IPS-18c (cell line): ENCODE measurements at regions not wholly inside any gene's neighbourhood (a gene's known extent, or its start where the extent isn't known, plus 50 kb on each side); places are given as distances from the start of the nearest gene placed in this dataset.

Experiments
- H3K4me3 ChIP-seq: 2 replicates; pipeline ENCODE4 v1.7.0; 2013; ENCODE audit warnings: low read depth, mild to moderate bottlenecking, low read length, moderate library complexity; ENCODE audit not compliant: insufficient read depth
- H3K9me3 ChIP-seq: one replicate; pipeline ENCODE4 v1.6.1; 2013; ENCODE audit warnings: mild to moderate bottlenecking, low read length, moderate library complexity; ENCODE audit not compliant: control insufficient read depth, insufficient read depth

- peak overlapping the region; percentile 28; the same call in 1 of the 2 replicates for H3K4me3 ChIP-seq
- peaks cover 27% of the 10 kb centered on the region for H3K9me3 ChIP-seq
Observed at GRCh38 chr22:47920380-47920959, 1158.0 kb downstream of the TBC1D22A start.

DNA sequence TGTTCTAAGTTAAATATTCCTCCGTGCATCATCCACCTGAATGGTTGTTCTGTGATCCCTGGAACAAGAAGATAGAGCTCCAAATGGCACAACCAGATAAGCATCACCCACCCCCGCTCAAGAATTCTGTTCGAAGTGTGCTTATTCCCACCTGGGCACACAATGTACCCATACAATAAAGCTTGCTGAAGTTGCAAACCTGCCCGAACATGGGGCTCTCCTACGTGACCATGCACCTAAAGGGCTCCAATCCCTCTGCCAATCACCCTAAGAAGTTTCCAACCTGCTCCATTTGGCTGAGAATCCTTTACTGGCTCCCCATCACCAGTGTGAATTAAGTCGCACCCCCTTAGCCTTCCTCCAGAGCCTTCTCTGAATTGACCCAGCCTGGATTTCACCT, 1157.4 kb downstream of the TBC1D22A start:
- H3K9me3 ChIP-seq: peaks cover 26% of the 10 kb centered on the region
- no peak overlapping the region for H3K4me3 ChIP-seq

- Histone ChIP-seq H3K9me3 (peaks cover 21% of the 10 kb centered on the region), H3K4me3 (no peak overlapping the region)
Observed at GRCh38 chr22:47919001-47919441, 1156.6 kb downstream of the TBC1D22A start.

DNA sequence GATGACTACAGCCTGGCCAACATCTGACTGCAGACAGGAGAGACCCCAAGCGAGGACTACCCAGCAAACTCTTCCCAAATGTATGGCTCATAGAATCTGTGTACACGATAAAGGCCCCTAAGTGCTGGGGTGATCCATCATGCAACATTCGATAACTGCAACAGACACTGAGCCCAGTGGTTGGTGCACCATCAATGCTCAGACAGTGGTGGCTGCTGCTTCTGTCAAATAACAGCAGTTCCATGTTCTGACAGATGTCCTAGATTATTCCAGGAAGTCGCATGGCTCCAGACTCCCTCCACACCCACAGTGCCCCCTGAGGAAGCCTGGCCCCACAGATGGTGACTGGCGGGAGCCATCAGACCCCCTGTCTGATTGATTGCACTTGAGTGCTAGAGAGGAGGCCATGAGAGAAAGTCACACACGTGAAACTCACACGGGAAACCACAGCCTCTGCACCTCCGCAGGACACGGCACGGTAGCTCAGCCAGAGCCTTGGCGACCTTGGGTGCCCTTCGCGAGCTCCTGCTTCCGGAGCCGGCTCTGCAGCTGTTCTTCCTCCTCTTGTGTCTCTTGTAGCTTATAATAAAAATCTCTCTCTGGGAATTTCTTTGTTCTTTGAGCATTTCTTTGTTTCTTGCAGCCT, 1155.9 kb downstream of the TBC1D22A start:
- H3K4me3 ChIP-seq: no peak overlapping the region
- H3K9me3 ChIP-seq: peaks cover 21% of the 10 kb centered on the region

DNA sequence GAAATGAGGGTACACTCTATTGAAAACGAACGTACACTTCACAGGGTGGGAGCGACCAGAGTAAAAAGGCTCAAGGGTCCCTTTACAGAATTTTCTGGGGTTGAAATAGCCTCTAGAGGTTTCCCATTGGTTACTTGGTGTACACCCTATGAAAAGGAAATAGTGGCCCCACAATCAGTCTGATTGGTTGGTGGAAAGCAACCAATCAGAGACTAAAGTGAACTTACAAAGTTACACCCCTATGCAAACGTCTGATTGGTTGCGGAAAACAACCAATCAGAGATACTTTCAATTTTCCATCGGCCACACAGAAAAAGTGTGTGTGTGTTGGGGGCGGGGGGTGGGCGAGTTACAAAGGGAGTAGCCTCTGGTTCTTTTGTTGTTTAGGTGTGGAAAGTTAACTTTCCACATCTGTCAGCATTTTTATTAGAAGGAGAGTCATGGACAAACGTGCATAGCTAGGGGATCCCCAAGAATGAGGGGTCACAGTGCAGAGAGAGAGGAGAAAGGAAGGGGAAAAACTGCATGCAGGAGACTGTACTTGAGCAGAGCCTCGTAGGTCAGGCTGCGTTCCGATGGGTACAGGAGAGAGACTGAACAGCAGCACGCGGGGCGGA, 1152.1 kb downstream of the TBC1D22A start:
- H3K4me3 ChIP-seq: no peak overlapping the region
- H3K9me3 ChIP-seq: peaks cover 4% of the 10 kb centered on the region

DNA sequence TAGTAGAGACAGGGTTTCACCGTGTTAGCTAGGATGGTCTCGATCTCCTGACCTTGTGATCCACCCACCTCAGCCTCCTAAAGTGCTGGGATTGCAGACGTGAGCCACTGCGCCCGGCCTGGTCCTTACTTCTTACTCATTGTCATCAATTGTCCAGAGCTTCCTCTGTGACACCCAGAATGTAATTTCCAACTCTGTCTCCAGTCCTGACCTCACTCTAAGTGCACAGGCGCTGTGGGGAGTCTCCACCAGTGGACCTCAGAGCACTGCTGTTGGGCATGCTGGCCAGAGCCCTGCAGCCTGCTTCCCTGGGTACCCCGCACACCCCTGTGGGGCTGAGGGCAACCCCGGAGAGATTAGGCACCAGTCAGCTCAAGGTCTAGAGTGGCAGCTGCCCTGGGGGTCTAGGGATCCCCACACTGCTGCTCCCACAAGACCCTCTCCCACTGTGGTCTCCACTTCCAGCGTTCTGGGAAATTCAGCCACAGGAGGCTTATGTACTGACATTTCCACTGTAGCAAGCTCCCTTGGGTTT, 1140.3 kb downstream of the TBC1D22A start:
- peaks cover 21% of the 10 kb centered on the region for H3K9me3 ChIP-seq

GRCh38 chr22:47901911-47902310, 1139.5 kb downstream of the TBC1D22A start:
- peaks cover 21% of the 10 kb centered on the region for H3K9me3 ChIP-seq
- no peak overlapping the region for H3K4me3 ChIP-seq

More for the DNA sequence above, 1140.3 kb downstream of the TBC1D22A start:
- H3K4me3 ChIP-seq: no peak overlapping the region

DNA sequence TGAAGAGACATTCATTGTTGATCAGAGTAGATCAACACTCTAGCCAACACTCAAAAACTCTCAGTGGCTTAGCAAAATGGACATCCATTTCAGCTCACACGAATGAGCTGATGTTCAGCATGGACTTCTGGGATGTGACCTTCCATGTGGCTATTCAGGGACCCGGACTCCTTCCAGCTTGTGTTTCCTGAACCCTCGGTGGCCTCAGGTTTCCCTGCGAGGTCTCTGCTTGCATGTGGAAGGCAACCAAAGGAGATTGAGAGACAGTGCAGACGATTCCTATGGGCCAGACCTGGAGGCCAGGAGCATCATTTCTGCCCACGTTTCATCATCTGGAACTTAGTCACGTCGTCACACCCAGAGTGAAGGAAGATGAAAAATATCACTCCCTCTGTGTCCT, 1137.4 kb downstream of the TBC1D22A start:
- Histone ChIP-seq H3K9me3 (peaks cover 15% of the 10 kb centered on the region), H3K4me3 (no peak overlapping the region)

DNA sequence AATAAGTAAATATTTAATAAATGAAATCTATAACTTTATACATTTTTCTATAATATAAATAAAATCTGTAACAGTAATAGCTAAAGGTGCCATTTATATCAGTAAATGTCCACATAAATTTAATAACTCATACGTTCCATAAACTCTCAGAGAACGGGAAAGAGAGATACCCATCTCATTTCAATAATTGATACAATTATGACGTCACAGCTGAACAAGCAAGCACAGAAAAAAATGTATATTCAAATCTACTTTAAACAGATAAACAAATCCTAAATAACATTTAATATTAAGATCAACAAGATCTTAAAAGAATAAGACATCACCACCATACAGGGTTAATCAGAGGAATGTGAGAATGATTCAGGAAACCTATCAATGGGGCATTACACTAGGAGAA, 1136.5 kb downstream of the TBC1D22A start:
- Histone ChIP-seq H3K9me3 (peaks cover 13% of the 10 kb centered on the region), H3K4me3 (no peak overlapping the region)

DNA sequence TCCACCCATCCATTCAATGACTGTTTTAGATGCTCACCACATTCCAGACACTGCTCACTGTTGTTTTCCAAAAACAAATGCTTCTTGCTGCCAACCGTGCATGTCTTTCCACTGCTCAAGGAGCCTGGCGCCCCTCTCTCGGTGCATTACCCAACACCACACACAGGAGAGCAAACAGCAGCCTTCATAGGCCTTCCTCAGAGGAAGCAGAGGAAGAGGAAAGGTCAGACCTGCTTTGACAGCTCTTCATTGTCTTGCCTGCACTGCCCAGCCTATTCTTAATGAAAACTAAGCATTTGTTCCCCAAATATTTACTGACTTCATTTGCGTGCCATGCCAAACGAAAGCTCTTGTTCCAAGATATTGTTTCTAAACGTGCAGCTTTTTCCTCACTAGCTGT, 1129.2 kb downstream of the TBC1D22A start:
- peaks cover 5% of the 10 kb centered on the region for H3K9me3 ChIP-seq

DNA sequence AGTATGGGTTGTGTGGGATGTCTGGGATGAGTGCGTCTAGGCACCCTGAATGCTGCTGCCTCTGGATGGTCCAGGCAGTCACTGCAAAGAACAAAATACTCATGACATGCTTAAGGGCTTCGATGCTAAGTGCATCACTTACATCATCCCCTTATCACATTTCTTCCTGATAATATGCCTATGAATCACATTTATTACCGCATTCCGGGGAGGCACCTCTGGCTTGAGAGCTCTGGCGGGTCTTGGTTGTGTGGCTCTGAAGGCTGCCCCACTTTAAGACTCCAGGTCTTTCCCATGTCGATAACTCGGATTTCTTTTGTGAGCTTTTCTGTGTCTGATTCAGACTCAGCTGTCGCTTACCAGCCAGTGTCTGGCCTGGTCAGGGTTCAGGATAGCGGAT, 1126.4 kb downstream of the TBC1D22A start:
- no peak overlapping the region for H3K4me3 ChIP-seq
- peaks cover 10% of the 10 kb centered on the region for H3K9me3 ChIP-seq

More for the DNA sequence above, 1129.2 kb downstream of the TBC1D22A start:
- no peak overlapping the region for H3K4me3 ChIP-seq

DNA sequence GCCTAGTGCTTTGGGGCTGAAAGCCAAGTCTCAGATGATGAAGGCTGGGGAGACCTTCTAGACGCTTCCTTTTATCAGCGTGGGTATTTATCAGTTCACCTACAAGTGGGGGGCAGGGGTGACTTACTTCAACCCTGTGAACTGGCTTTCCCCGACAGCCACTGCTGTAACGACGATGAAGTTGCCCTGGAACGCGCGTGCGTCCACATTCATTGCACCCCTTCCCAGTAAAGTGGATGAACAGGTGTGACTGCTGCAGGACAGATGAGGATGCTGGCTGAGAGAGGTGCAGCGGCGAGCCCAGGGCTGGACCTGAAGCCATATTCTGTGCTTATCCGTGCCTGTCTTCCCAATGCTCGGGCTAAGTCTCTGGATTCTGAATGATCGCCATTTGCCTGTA, 1122.3 kb downstream of the TBC1D22A start:
- H3K4me3 ChIP-seq: 0 out of 2 replicates have a peak overlapping the region, but pooled peaks have one; percentile 15

DNA sequence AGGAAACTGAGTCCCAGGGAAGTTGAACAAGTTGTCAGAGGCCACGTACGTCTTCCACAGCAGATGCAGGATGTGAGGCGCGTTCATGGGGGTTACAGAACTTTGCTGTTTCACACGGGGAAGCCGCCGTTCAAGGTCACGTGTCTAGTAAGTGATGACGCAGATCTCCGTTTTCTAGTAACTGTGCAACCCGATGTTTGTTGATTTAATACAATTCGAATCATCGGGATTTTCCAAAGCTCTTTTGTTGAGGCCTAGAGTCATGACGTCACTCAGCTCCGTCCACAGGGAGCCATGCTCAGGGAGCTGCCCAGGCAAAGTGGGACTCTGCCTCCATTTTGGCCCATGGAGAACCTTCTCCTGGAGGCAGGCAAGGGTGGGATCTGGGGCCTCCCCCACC, 1121.8 kb downstream of the TBC1D22A start:
- H3K9me3 ChIP-seq: peaks cover 11% of the 10 kb centered on the region
- no peak overlapping the region for H3K4me3 ChIP-seq

More for the DNA sequence above, 1122.3 kb downstream of the TBC1D22A start:
- peaks cover 11% of the 10 kb centered on the region for H3K9me3 ChIP-seq

- Histone ChIP-seq H3K9me3 (peaks cover 11% of the 10 kb centered on the region), H3K4me3 (no peak overlapping the region; the same call in 1 of the 2 replicates)
Observed at GRCh38 chr22:47883757-47884156, 1121.3 kb downstream of the TBC1D22A start.

GRCh38 chr22:47879346-47879745, 1116.9 kb downstream of the TBC1D22A start:
- peaks cover 5% of the 10 kb centered on the region for H3K9me3 ChIP-seq

GRCh38 chr22:47878460-47878859, 1116.0 kb downstream of the TBC1D22A start:
- no peak overlapping the region for H3K4me3 ChIP-seq
- peaks cover 2% of the 10 kb centered on the region for H3K9me3 ChIP-seq

More at GRCh38 chr22:47879346-47879745, 1116.9 kb downstream of the TBC1D22A start:
- H3K4me3 ChIP-seq: no peak overlapping the region

DNA sequence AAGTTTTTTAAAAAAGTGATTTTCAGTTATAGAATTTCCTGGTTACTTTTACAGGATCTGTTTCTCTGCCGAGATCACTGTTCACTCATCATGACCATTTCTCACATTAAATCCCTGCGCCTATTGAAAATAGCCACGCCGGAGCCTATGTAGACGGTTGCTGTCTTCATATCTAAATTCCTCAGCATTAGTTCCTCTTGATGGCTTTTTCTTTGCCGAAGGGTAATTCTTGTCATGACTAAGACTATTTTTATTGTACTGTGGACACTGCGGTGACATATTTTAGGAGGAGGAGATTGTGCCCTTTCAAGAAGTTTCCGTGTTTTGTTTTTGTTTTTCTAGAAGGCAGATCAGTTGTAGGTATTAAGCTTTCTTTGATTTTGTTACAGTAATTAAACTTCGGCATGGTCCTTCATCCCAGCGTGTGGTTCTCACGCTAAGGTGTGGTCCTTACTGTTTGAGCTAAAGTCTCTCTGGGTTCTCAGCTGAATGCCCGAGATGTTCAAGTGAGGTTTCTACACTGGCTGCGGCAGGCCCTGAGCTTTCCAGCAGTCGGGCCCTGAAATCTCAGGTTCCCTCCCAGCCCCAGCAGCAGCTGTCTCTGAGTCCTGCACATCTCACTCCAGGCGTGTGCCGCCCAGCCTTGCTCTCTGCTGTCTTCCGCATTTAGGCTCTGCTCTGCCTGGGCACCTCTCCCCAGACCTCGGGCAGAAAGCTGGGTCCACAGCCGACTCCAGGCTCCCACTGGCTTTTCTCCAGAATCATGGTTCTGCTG, 1110.5 kb downstream of the TBC1D22A start:
- Histone ChIP-seq H3K9me3 (peaks cover 7% of the 10 kb centered on the region), H3K4me3 (no peak overlapping the region)
